Gastrocnemius medialis (tissue), 4 donors: ENCODE measurements at regions not wholly inside any gene's neighbourhood (a gene's known extent, or its start where the extent isn't known, plus 50 kb on each side); places are given as distances from the start of the nearest gene placed in this dataset.
A peak's percentile ranks its signal among the peaks of the same experiment; 100 is the strongest.

ENCODE experiments used
- ATAC-seq, 2 donors: fragments of 150-250 bp; one replicate each; pipeline ENCODE4 v1.9.1; 2016
- DNase-seq, 2 donors: peaks; one replicate each; pipeline ENCODE4 v3.0.0-alpha.2; 2019
- H3K27ac ChIP-seq, 4 donors: fragments of 200-600 bp; sonication (generic); 1 replicate in 1 of 4; 2 replicates in 3 of 4; pipeline ENCODE4 v1.5.1; 2016 to 2018; ENCODE audit warnings: mild to moderate bottlenecking in 2 of 4, moderate library complexity in 1 of 4
- H3K27me3 ChIP-seq, 3 donors: fragments of 200-600 bp; sonication (generic) in 2 of 3; 1 replicate in 1 of 3; 2 replicates in 2 of 3; pipeline versions ENCODE4 v1.5.1 to v1.6.0; 2016 to 2019; ENCODE audit warnings: mild to moderate bottlenecking in 1 of 3, moderate library complexity in 1 of 3
- H3K36me3 ChIP-seq, 2 donors: fragments of 200-600 bp; sonication (generic) in 1 of 2; one replicate each; pipeline ENCODE4 v1.5.1; 2017 to 2018
- H3K4me1 ChIP-seq, 2 donors: fragments of 200-600 bp; sonication (generic) in 1 of 2; one replicate each; pipeline ENCODE4 v1.5.1; 2016 to 2017; ENCODE audit warnings: mild to moderate bottlenecking in 2 of 2
- H3K4me3 ChIP-seq, 4 donors: fragments of 200-600 bp; sonication (generic) in 3 of 4; 1 replicate in 1 of 4; 2 replicates in 3 of 4; pipeline ENCODE4 v1.5.1; 2016 to 2019; ENCODE audit warnings: mild to moderate bottlenecking in 2 of 4
- H3K9me3 ChIP-seq, 3 donors: fragments of 200-600 bp; sonication (generic) in 2 of 3; 1 replicate in 1 of 3; 2 replicates in 2 of 3; pipeline ENCODE4 v1.5.1; 2016 to 2019
- CTCF ChIP-seq, 5 experiments: fragments of 450-650 bp in 3 of 5; fragments of 200-600 bp in 2 of 5; sonication (generic) in 2 of 5; IDR thresholded peaks in 4 of 5; conservative IDR thresholded peaks in 1 of 5; 1 replicate in 4 of 5; 2 replicates in 1 of 5; pipeline ENCODE4 v1.5.1; 2016 to 2019; ENCODE audit warnings: antibody characterized with exemption in 5 of 5, mild to moderate bottlenecking in 3 of 5, moderate library complexity in 3 of 5
- POLR2A ChIP-seq, 2 donors: fragments of 450-650 bp; IDR thresholded peaks; one replicate each; pipeline ENCODE4 v1.6.1; 2017; ENCODE audit warnings: antibody characterized with exemption in 2 of 2, mild to moderate bottlenecking in 2 of 2, moderate library complexity in 2 of 2
- in situ Hi-C, 4 donors: fragments of 200-750 bp; cut with MboI; loops; one replicate each; pipeline versions ENCODE4 v1.15.0 to v1.8.0; 2017; ENCODE audit warnings: low sequenced_read_pairs in 4 of 4
- intact Hi-C: fragments of 100-400 bp; cut with DNase I; formaldehyde crosslinking; loops from one replicate; pipeline ENCODE4 v1.15.1; 2023; ENCODE audit warnings: low total_unique reads

- Histone ChIP-seq H3K27me3 (no peaks in the 10 kb centered on the region), H3K4me3 (no peak overlapping the region), H3K36me3 (no peaks in the 10 kb centered on the region), H3K27ac (peak overlapping the region in 1 of 4 donors; percentile 24), H3K9me3 (no peaks in the 10 kb centered on the region), H3K4me1 (peaks cover 36 to 37% of the 10 kb centered on the region in 2 donors)
- intact Hi-C loops, result no loop called here
- in situ Hi-C loops, result no loop called here
- ATAC-seq (peak; percentile 32 to 53), DNase-seq (peak in 1 of 2 donors; percentile 21)
- TF ChIP-seq CTCF (IDR thresholded peaks at IDR 0.05 in 4 of 5, conservative IDR thresholded peaks at IDR 0.05 in 1 of 5) (no peak), POLR2A (IDR thresholded peaks at IDR 0.05) (no peak)
Measured at GRCh38 chr2:100214265-100214971, 72.0 kb upstream of the AFF3 start.

GRCh38 chr2:100213595-100213994 is 71.2 kb upstream of the AFF3 start:
- no peak overlapping the region for H3K4me3 ChIP-seq
- peaks cover 36 to 37% of the 10 kb centered on the region in 2 donors for H3K4me1 ChIP-seq
- intact Hi-C loops, result no loop called here
- TF ChIP-seq POLR2A (IDR thresholded peaks at IDR 0.05) (no peak), CTCF (IDR thresholded peaks at IDR 0.05 in 4 of 5, conservative IDR thresholded peaks at IDR 0.05 in 1 of 5) (no peak)
- DNase-seq, result peak in 1 of 2 donors; percentile 47
- in situ Hi-C loops, result no loop called here
- ATAC-seq, result peak; percentile 38 to 64
- H3K36me3 ChIP-seq, result no peaks in the 10 kb centered on the region
- H3K27me3 ChIP-seq, result no peaks in the 10 kb centered on the region
- H3K9me3 ChIP-seq, result no peaks in the 10 kb centered on the region
- H3K27ac ChIP-seq, result peak overlapping the region in 1 of 4 donors; percentile 47

GRCh38 chr2:100212850-100213249 is 70.5 kb upstream of the AFF3 start:
- Histone ChIP-seq H3K4me3 (no peak overlapping the region), H3K36me3 (no peaks in the 10 kb centered on the region), H3K4me1 (peaks cover 36 to 37% of the 10 kb centered on the region in 2 donors), H3K9me3 (no peaks in the 10 kb centered on the region), H3K27me3 (no peaks in the 10 kb centered on the region), H3K27ac (no peak overlapping the region)
- no peak for ATAC-seq
- intact Hi-C loops, result no loop called here
- no peak for TF ChIP-seq POLR2A (IDR thresholded peaks at IDR 0.05)
- no peak for TF ChIP-seq CTCF (IDR thresholded peaks at IDR 0.05 in 4 of 5, conservative IDR thresholded peaks at IDR 0.05 in 1 of 5)
- in situ Hi-C loops, result no loop called here
- no peak for DNase-seq

GRCh38 chr2:100211521-100211920 is 69.1 kb upstream of the AFF3 start:
- DNase-seq (no peak), ATAC-seq (no peak)
- Histone ChIP-seq H3K36me3 (no peaks in the 10 kb centered on the region), H3K27ac (no peak overlapping the region), H3K4me3 (no peak overlapping the region), H3K27me3 (no peaks in the 10 kb centered on the region), H3K4me1 (peaks cover 36 to 37% of the 10 kb centered on the region in 2 donors), H3K9me3 (no peaks in the 10 kb centered on the region)
- intact Hi-C loops (no loop called here), in situ Hi-C loops (no loop called here)
- TF ChIP-seq CTCF (IDR thresholded peaks at IDR 0.05 in 4 of 5, conservative IDR thresholded peaks at IDR 0.05 in 1 of 5), result no peak
- no peak for TF ChIP-seq POLR2A (IDR thresholded peaks at IDR 0.05)
